PC-3 (cell line): ENCODE measurements at regions not wholly inside any gene's neighbourhood (a gene's known extent, or its start where the extent isn't known, plus 50 kb on each side); places are given as distances from the start of the nearest gene placed in this dataset.

Experiments used
- ATAC-seq: fragments of 200-7000 bp; cut with Tn5 transposase; 2 replicates; pipeline ENCODE4 v1.9.1; 2020; ENCODE audit warnings: mild to moderate bottlenecking, moderate library complexity
- BruUV-seq: library from RNA; stranded (reverse); fragments of 400-500 nt; replicated peaks from 2 replicates; lab custom pipeline; 2021; lab: Mats Ljungman, UMichigan
- CTCF ChIA-PET: fragments of 300-600 bp; sonication (Branson Sonifier 250); formaldehyde crosslinking; loops from one replicate; lab custom pipeline; 2022; ENCODE audit warnings: antibody characterized with exemption; lab: Charles Lee
- POLR2A ChIA-PET: fragments of 300-600 bp; sonication (Branson Sonifier 250); formaldehyde crosslinking; loops from one replicate; lab custom pipeline; 2022; ENCODE audit warnings: antibody characterized with exemption; ENCODE audit not compliant: unreplicated experiment; lab: Charles Lee
- DNase-seq: peaks from one replicate; pipeline ENCODE4 v3.0.0-alpha.2; 2015
- H2AFZ ChIP-seq: fragments of 300-600 bp; sonication (generic); 2 replicates; pipeline ENCODE4 v1.6.0; 2016; ENCODE audit warnings: antibody characterized with exemption, low read length
- H3F3A ChIP-seq: fragments of 300-600 bp; sonication (generic); one replicate; pipeline ENCODE4 v1.6.0; 2017; ENCODE audit warnings: antibody characterized with exemption, low read length, control low read depth, mild to moderate bottlenecking; ENCODE audit not compliant: unreplicated experiment
- H3K27ac ChIP-seq: fragments of 300-600 bp; sonication (generic); 2 replicates; pipeline ENCODE4 v1.5.1; 2016; ENCODE audit warnings: mild to moderate bottlenecking, low read length
- H3K27me3 ChIP-seq: fragments of 300-600 bp; sonication (generic); 2 replicates; pipeline ENCODE4 v1.6.1; 2016; ENCODE audit warnings: low read length, mixed read lengths
- H3K36me3 ChIP-seq: fragments of 300-600 bp; sonication (generic); 2 replicates; pipeline ENCODE4 v1.6.1; 2016; ENCODE audit warnings: low read depth, mixed run types, low read length, mixed read lengths
- H3K4me1 ChIP-seq: fragments of 300-600 bp; sonication (generic); 2 replicates; pipeline ENCODE4 v1.5.1; 2016; ENCODE audit warnings: low read length; ENCODE audit not compliant: insufficient read depth
- H3K4me2 ChIP-seq: fragments of 300-600 bp; sonication (generic); 2 replicates; pipeline ENCODE4 v1.6.0; 2016; ENCODE audit warnings: low read length
- H3K4me3 ChIP-seq: fragments of 300-600 bp; sonication (generic); 2 replicates; pipeline ENCODE4 v1.5.1; 2016; ENCODE audit warnings: mild to moderate bottlenecking, low read length, mixed read lengths
- H3K79me2 ChIP-seq: fragments of 300-600 bp; sonication (generic); 2 replicates; pipeline ENCODE4 v1.6.1; 2017; ENCODE audit warnings: low read length, mixed read lengths
- H3K9ac ChIP-seq: fragments of 300-600 bp; sonication (generic); 2 replicates; pipeline ENCODE4 v1.6.0; 2016; ENCODE audit warnings: mild to moderate bottlenecking, low read length
- H3K9me2 ChIP-seq: fragments of 300-600 bp; sonication (generic); replicated peaks from 2 replicates; pipeline ENCODE4 v1.6.1; 2016; ENCODE audit warnings: mixed run types, low read length, mixed read lengths
- H3K9me3 ChIP-seq: fragments of 300-600 bp; sonication (generic); 2 replicates; pipeline ENCODE4 v1.6.1; 2016; ENCODE audit warnings: low read length, mixed read lengths
- H4K20me1 ChIP-seq: fragments of 300-600 bp; sonication (generic); 2 replicates; pipeline ENCODE4 v1.6.1; 2016; ENCODE audit warnings: low read length, mixed read lengths
- EZH2 ChIP-seq: fragments of 300-600 bp; sonication (generic); IDR thresholded peaks from one replicate; pipeline ENCODE4 v1.6.1; 2017; ENCODE audit warnings: antibody characterized with exemption, mild to moderate bottlenecking, low read length; ENCODE audit not compliant: unreplicated experiment
- EZH2phosphoT487 ChIP-seq: fragments of 300-600 bp; sonication (generic); IDR thresholded peaks from 2 replicates; pipeline ENCODE4 v1.6.1; 2018; ENCODE audit warnings: mild to moderate bottlenecking, antibody characterized with exemption, low read length, borderline replicate concordance
- intact Hi-C: fragments of 100-400 bp; cut with micrococcal nuclease; formaldehyde crosslinking; loops from 2 replicates; pipeline ENCODE4 v1.9.0; 2023
- TF ChIP-seq, protein P1 (sequence below): fragments of 300-600 bp; sonication (generic); conservative IDR thresholded peaks from 2 replicates; pipeline ENCODE4 v1.5.1; 2017; ENCODE audit warnings: antibody characterized with exemption, low read depth, mild to moderate bottlenecking, low read length

DNA sequence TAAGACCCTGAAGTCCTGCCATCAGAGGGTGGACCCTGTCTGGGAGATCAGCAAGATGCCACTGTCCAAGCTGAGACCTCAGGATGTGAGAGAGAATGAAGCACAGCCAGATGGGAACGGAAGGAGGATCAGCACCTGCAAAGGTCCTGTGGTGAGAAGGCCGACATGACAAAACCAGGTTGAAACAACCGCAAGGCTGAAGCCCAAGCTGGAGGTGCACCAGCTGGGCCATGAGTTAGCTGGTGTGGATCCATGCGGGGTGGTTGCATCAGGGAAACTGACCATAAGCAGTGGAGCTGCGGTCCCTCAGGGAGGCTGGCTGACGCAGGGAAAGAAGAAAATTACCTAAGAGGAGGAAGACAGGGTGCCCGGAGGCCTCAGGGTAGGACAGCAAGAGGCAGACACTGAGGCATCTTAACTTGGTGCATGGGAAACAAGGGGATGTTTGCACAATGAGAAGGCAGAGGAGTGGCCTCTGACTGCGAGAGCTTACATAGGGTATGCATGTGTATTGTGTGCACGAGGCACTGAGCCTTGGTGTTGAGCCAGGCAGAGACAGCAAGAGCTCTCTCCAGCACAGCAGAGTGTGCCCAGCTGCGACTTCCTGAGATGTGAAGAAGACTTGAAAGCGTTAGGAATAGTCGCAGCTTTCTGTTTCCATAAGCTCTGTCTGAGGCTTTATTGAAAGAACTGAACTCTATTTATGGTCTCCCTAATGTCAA, 497.7 kb downstream of the OCA2 start:
- H3F3A ChIP-seq: no peaks in the 10 kb centered on the region
- H3K9me3 ChIP-seq: peaks cover 6% of the 10 kb centered on the region
- H3K27me3 ChIP-seq: no peaks in the 10 kb centered on the region
- no peak overlapping the region for H2AFZ ChIP-seq
- ChIA-PET CTCF (no interaction called here), POLR2A (no interaction called here)
- TF ChIP-seq EZH2phosphoT487 (no peak), EZH2 (no peak)
- TF ChIP-seq, protein P1, sequence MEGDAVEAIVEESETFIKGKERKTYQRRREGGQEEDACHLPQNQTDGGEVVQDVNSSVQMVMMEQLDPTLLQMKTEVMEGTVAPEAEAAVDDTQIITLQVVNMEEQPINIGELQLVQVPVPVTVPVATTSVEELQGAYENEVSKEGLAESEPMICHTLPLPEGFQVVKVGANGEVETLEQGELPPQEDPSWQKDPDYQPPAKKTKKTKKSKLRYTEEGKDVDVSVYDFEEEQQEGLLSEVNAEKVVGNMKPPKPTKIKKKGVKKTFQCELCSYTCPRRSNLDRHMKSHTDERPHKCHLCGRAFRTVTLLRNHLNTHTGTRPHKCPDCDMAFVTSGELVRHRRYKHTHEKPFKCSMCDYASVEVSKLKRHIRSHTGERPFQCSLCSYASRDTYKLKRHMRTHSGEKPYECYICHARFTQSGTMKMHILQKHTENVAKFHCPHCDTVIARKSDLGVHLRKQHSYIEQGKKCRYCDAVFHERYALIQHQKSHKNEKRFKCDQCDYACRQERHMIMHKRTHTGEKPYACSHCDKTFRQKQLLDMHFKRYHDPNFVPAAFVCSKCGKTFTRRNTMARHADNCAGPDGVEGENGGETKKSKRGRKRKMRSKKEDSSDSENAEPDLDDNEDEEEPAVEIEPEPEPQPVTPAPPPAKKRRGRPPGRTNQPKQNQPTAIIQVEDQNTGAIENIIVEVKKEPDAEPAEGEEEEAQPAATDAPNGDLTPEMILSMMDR: no peak
- H3K4me1 ChIP-seq: no peaks in the 10 kb centered on the region
- peak; percentile 51 for DNase-seq
- no peak overlapping the region for H3K27ac ChIP-seq
- no peak overlapping the region for H3K9ac ChIP-seq
- no peak overlapping the region for H3K4me3 ChIP-seq
- H3K4me2 ChIP-seq: no peak overlapping the region
- H3K9me2 ChIP-seq: no peaks in the 10 kb centered on the region
- BruUV-seq: no TSS peak
- intact Hi-C loops: no loop called here
- no peak for ATAC-seq
- H3K79me2 ChIP-seq: no peaks in the 10 kb centered on the region
- no peaks in the 10 kb centered on the region for H4K20me1 ChIP-seq
- H3K36me3 ChIP-seq: no peaks in the 10 kb centered on the region

DNA sequence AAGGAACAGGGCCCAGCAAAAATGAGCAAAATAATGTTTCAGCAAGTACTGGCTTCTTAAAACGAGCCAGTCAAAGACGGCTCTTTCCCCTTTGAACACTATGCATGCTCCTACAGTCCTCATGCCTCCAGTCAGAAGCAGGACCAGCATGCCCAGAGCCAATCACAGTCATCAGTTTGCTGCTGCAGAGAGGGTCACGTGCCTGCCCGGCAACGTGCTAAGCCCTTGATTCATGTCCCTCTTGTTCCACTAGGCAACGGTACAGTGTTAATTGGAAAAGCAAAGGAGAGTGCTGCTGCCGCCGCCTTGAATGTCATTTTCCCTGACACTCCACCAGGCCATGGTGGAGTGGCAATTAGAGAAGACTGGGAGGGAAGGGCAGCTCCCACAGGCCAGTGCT, 500.1 kb downstream of the OCA2 start:
- H3K27ac ChIP-seq: no peak overlapping the region
- DNase-seq: no peak
- no peaks in the 10 kb centered on the region for H4K20me1 ChIP-seq
- H3K4me3 ChIP-seq: no peak overlapping the region
- no peaks in the 10 kb centered on the region; the same call in 1 of the 2 replicates for H3K9me3 ChIP-seq
- intact Hi-C loops: no loop called here
- POLR2A ChIA-PET: no interaction called here
- no TSS peak for BruUV-seq
- H3K4me2 ChIP-seq: no peak overlapping the region
- no peaks in the 10 kb centered on the region for H3F3A ChIP-seq
- no peak overlapping the region for H2AFZ ChIP-seq
- CTCF ChIA-PET: no interaction called here
- TF ChIP-seq EZH2phosphoT487: no peak
- no peak for TF ChIP-seq EZH2
- no peaks in the 10 kb centered on the region for H3K9me2 ChIP-seq
- no peak for ATAC-seq
- H3K4me1 ChIP-seq: no peaks in the 10 kb centered on the region
- H3K9ac ChIP-seq: no peak overlapping the region
- no peaks in the 10 kb centered on the region for H3K36me3 ChIP-seq
- H3K27me3 ChIP-seq: no peaks in the 10 kb centered on the region
- H3K79me2 ChIP-seq: no peaks in the 10 kb centered on the region

GRCh38 chr15:27598251-27599009, 500.7 kb downstream of the OCA2 start:
- Histone ChIP-seq H3K4me2 (no peak overlapping the region), H3F3A (no peaks in the 10 kb centered on the region), H3K4me3 (no peak overlapping the region), H2AFZ (no peak overlapping the region), H3K27me3 (no peaks in the 10 kb centered on the region), H3K36me3 (no peaks in the 10 kb centered on the region), H3K79me2 (no peaks in the 10 kb centered on the region), H3K9me3 (no peaks in the 10 kb centered on the region; the same call in 1 of the 2 replicates), H3K27ac (no peak overlapping the region), H3K4me1 (no peaks in the 10 kb centered on the region), H4K20me1 (no peaks in the 10 kb centered on the region), H3K9me2 (no peaks in the 10 kb centered on the region), H3K9ac (no peak overlapping the region)
- no peak for ATAC-seq
- DNase-seq: no peak
- CTCF ChIA-PET: no interaction called here
- POLR2A ChIA-PET: no interaction called here
- no peak for TF ChIP-seq EZH2
- TF ChIP-seq, protein P1: no peak
- no peak for TF ChIP-seq EZH2phosphoT487
- no TSS peak for BruUV-seq
- intact Hi-C loops: no loop called here
